ENCODE measurements at regions not wholly inside any gene's neighbourhood (a gene's known extent, or its start where the extent isn't known, plus 50 kb on each side); places are given as distances from the start of the nearest gene placed in this dataset.
"Not testable (repeated sequence)": the region's sequence is repeated elsewhere in the genome, so short reads cannot be mapped to it uniquely, and the experiment has no call there.

DNA sequence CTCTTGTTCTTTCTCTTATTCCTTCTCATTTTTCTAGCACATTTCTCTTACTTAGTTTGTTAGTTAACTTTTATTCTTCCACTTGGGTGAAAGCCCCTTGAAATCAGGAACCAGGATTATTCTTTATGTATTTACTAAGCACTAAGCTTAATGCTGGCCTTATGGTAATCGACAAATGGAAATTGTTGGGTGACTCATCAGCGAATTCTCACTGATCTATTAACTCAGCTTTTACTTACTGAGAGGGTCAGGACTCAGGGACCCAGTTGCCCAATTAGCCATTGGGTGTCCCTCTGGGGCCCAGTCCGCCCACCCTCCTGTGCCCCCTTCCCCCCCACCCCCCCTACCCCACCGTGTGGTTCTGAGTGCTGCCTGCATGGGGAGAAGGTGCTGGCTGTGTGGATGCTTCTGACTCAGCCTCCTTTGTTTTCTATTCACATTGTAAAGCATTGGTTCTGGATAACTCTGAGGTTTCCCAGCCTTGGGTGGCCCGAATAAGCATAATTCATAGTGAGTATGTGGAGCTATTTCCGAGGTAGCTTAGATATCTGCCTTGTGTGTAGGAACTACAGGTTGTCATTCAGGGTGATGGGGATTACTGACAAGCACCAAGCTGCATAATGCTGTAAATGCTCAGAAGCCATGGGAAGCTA lies 240.9 kb downstream of the FGF9 start:
- TF ChIP-seq, protein P1, sequence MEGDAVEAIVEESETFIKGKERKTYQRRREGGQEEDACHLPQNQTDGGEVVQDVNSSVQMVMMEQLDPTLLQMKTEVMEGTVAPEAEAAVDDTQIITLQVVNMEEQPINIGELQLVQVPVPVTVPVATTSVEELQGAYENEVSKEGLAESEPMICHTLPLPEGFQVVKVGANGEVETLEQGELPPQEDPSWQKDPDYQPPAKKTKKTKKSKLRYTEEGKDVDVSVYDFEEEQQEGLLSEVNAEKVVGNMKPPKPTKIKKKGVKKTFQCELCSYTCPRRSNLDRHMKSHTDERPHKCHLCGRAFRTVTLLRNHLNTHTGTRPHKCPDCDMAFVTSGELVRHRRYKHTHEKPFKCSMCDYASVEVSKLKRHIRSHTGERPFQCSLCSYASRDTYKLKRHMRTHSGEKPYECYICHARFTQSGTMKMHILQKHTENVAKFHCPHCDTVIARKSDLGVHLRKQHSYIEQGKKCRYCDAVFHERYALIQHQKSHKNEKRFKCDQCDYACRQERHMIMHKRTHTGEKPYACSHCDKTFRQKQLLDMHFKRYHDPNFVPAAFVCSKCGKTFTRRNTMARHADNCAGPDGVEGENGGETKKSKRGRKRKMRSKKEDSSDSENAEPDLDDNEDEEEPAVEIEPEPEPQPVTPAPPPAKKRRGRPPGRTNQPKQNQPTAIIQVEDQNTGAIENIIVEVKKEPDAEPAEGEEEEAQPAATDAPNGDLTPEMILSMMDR (IDR thresholded peaks at IDR 0.05), result no peak
- Histone ChIP-seq H3K9me3 (no peaks in the 10 kb centered on the region), H3K4me1 (no peaks in the 10 kb centered on the region), H3K4me3 (no peak overlapping the region), H3K27me3 (no peaks in the 10 kb centered on the region), H3K36me3 (no peaks in the 10 kb centered on the region), H3K27ac (no peak overlapping the region)
- intact Hi-C loops (cut with DNase I), result no loop called here
- 60 to 66% methylated on average over 6 of the region's 6 CpGs for WGBS, 2 donors
- DNase-seq (no peak), FAIRE-seq (no peak), ATAC-seq (no peak)

GRCh38 chr13:21913010-21913409 lies 242.1 kb downstream of the FGF9 start:
- 65 to 67% methylated on average over 8 of the region's 8 CpGs for WGBS, 2 donors
- Histone ChIP-seq H3K27ac (no peak overlapping the region), H3K4me1 (no peaks in the 10 kb centered on the region), H3K27me3 (no peaks in the 10 kb centered on the region), H3K36me3 (no peaks in the 10 kb centered on the region), H3K4me3 (no peak overlapping the region), H3K9me3 (no peaks in the 10 kb centered on the region)
- no peak for DNase-seq
- intact Hi-C loops (cut with DNase I), result no loop called here
- TF ChIP-seq, protein P1 (IDR thresholded peaks at IDR 0.05), result no peak
- ATAC-seq, result no peak
- no peak for FAIRE-seq

- Histone ChIP-seq H3K27me3 (no peaks in the 10 kb centered on the region), H3K4me3 (no peak overlapping the region), H3K9me3 (no peaks in the 10 kb centered on the region), H3K4me1 (no peaks in the 10 kb centered on the region), H3K36me3 (no peaks in the 10 kb centered on the region), H3K27ac (no peak overlapping the region)
- intact Hi-C loops (cut with DNase I), result no loop called here
- DNase-seq, result no peak
- no peak for FAIRE-seq
- peak in 1 of 4 donors; percentile 36 for ATAC-seq
- 58% methylated on average over 10 of the region's 10 CpGs for WGBS, 2 donors
- TF ChIP-seq, protein P1 (IDR thresholded peaks at IDR 0.05), result no peak
These were observed 246.5 kb downstream of the FGF9 start for GRCh38 chr13:21917086-21918015.

GRCh38 chr13:21920802-21921201 lies 249.9 kb downstream of the FGF9 start:
- FAIRE-seq; H3K27ac ChIP-seq; H3K4me3 ChIP-seq; H3K9me3 ChIP-seq; H3K27me3 ChIP-seq; H3K4me1 ChIP-seq; intact Hi-C loops (cut with DNase I); H3K36me3 ChIP-seq; ATAC-seq: not testable (repeated sequence)
- DNase-seq, result peak in 1 of 6 donors; percentile 66
- 86 to 88% methylated on average over 29 to 31 of the region's 31 CpGs for WGBS, 2 donors

GRCh38 chr13:21924958-21925357 lies 254.1 kb downstream of the FGF9 start:
- WGBS, 2 donors, result 70 to 77% methylated on average over 6 of the region's 6 CpGs
- DNase-seq (no peak), FAIRE-seq (no peak), ATAC-seq (no peak)
- no peaks in the 10 kb centered on the region for H3K4me1 ChIP-seq
- no peaks in the 10 kb centered on the region for H3K36me3 ChIP-seq
- TF ChIP-seq, protein P1 (IDR thresholded peaks at IDR 0.05), result no peak
- no peaks in the 10 kb centered on the region for H3K27me3 ChIP-seq
- no peak overlapping the region for H3K27ac ChIP-seq
- intact Hi-C loops (cut with DNase I), result no loop called here
- H3K4me3 ChIP-seq, result no peak overlapping the region
- no peaks in the 10 kb centered on the region for H3K9me3 ChIP-seq
